Stimulated activated CD8-positive, alpha-beta memory T cell treated with anti-CD3 and anti-CD28 coated beads, Interleukin-15, amount 100 ng/mL, for 48 hours (primary cell): ENCODE measurements at regions not wholly inside any gene's neighbourhood (a gene's known extent, or its start where the extent isn't known, plus 50 kb on each side); places are given as distances from the start of the nearest gene placed in this dataset.
"Not testable (repeated sequence)": the region's sequence is repeated elsewhere in the genome, so short reads cannot be mapped to it uniquely, and the experiment has no call there.

Experiments
- DNase-seq, 2 donors: peaks; one replicate each; pipeline ENCODE4 v3.0.0-alpha.2; 2020; ENCODE audit warnings: low read depth in 2 of 2

GRCh38 chrX:39220952-39221351, 419.7 kb downstream of the MID1IP1 start:
- no peak for DNase-seq

- no peak for DNase-seq
Measured at GRCh38 chrX:39222346-39223113, 421.3 kb downstream of the MID1IP1 start.

- no peak for DNase-seq
Measured at GRCh38 chrX:39226251-39226650, 425.0 kb downstream of the MID1IP1 start.

GRCh38 chrX:39227371-39227770, 426.1 kb downstream of the MID1IP1 start:
- DNase-seq, result no peak

GRCh38 chrX:39238006-39238405, 436.7 kb downstream of the MID1IP1 start:
- DNase-seq, result no peak

- no peak for DNase-seq
Measured at GRCh38 chrX:39242187-39242586, 440.9 kb downstream of the MID1IP1 start.

GRCh38 chrX:39244147-39244546, 442.9 kb downstream of the MID1IP1 start:
- DNase-seq, result no peak

GRCh38 chrX:39245024-39245423, 443.8 kb downstream of the MID1IP1 start:
- DNase-seq, result no peak

GRCh38 chrX:39247536-39247935, 446.3 kb downstream of the MID1IP1 start:
- DNase-seq, result no peak

- DNase-seq, result no peak
Measured at GRCh38 chrX:39248330-39248729, 447.1 kb downstream of the MID1IP1 start.

GRCh38 chrX:39249999-39250398, 448.7 kb downstream of the MID1IP1 start:
- no peak for DNase-seq

- DNase-seq, result no peak
Measured at GRCh38 chrX:39251995-39252394, 450.7 kb downstream of the MID1IP1 start.

- no peak for DNase-seq
Measured at GRCh38 chrX:39253551-39253950, 452.3 kb downstream of the MID1IP1 start.

- no peak for DNase-seq
Measured at GRCh38 chrX:39258331-39258730, 457.1 kb downstream of the MID1IP1 start.

GRCh38 chrX:39260965-39261364, 459.7 kb downstream of the MID1IP1 start:
- DNase-seq, result no peak

GRCh38 chrX:39261446-39262147, 460.3 kb downstream of the MID1IP1 start:
- DNase-seq, result peak in 1 of 2 donors; percentile 2

- DNase-seq, result peak in 1 of 2 donors; percentile 3
Measured at GRCh38 chrX:39262641-39263040, 461.4 kb downstream of the MID1IP1 start.

GRCh38 chrX:39264023-39264422, 462.8 kb downstream of the MID1IP1 start:
- DNase-seq, result no peak

- DNase-seq, result no peak
Measured at GRCh38 chrX:39267176-39267575, 465.9 kb downstream of the MID1IP1 start.

- no peak for DNase-seq
Measured at GRCh38 chrX:39268207-39268606, 466.9 kb downstream of the MID1IP1 start.

- DNase-seq, result no peak
Measured at GRCh38 chrX:39275500-39276068, 474.3 kb downstream of the MID1IP1 start.

GRCh38 chrX:39277685-39278390, 476.6 kb downstream of the MID1IP1 start:
- not testable (repeated sequence) for DNase-seq
